WTC11 (cell line): ENCODE measurements at regions not wholly inside any gene's neighbourhood (a gene's known extent, or its start where the extent isn't known, plus 50 kb on each side); places are given as distances from the start of the nearest gene placed in this dataset.

Experiments
- ELF4 ChIP-seq: sonication (generic); formaldehyde crosslinking; IDR thresholded peaks from 2 replicates; pipeline ENCODE4 v1.8.1; 2022; ENCODE audit warnings: low read depth, mild to moderate bottlenecking, moderate library complexity, missing genetic modification reagents
- FOXJ3 ChIP-seq: sonication (generic); formaldehyde crosslinking; IDR thresholded peaks from 2 replicates; pipeline ENCODE4 v1.9.0; 2021; ENCODE audit warnings: missing genetic modification reagents, mild to moderate bottlenecking, borderline replicate concordance
- FOXK1 ChIP-seq: sonication (generic); formaldehyde crosslinking; IDR thresholded peaks from 2 replicates; pipeline ENCODE4 v1.8.0; 2022; ENCODE audit warnings: mild to moderate bottlenecking, moderate library complexity, missing genetic modification reagents
- MAX ChIP-seq: sonication (generic); formaldehyde crosslinking; IDR thresholded peaks from 2 replicates; pipeline ENCODE4 v1.8.0; 2022; ENCODE audit warnings: mild to moderate bottlenecking, missing genetic modification reagents
- MXD4 ChIP-seq: fragments of 250-450 bp; sonication (Bioruptor Pico); IDR thresholded peaks from 2 replicates; pipeline ENCODE4 v1.8.0; 2021; ENCODE audit warnings: mild to moderate bottlenecking, moderate library complexity, borderline replicate concordance
- NFYB ChIP-seq: sonication (generic); formaldehyde crosslinking; conservative IDR thresholded peaks from 2 replicates; pipeline ENCODE4 v1.8.0; 2022; ENCODE audit warnings: low read depth, missing genetic modification reagents
- ZNF138 ChIP-seq: sonication (generic); formaldehyde crosslinking; conservative IDR thresholded peaks from 2 replicates; pipeline ENCODE4 v1.8.1; 2022; ENCODE audit warnings: mild to moderate bottlenecking, moderate library complexity, missing genetic modification reagents
- TF ChIP-seq, protein P1 (sequence below): fragments of 200-600 bp; IDR thresholded peaks from 2 replicates; pipeline ENCODE4 v1.8.0; 2022; ENCODE audit warnings: antibody characterized with exemption
- TF ChIP-seq, protein P2 (sequence below): sonication (generic); formaldehyde crosslinking; IDR thresholded peaks from 2 replicates; pipeline ENCODE4 v1.8.1; 2023; ENCODE audit warnings: mild to moderate bottlenecking, moderate library complexity, missing genetic modification reagents
- TF ChIP-seq, protein P3 (sequence below): sonication (generic); formaldehyde crosslinking; IDR thresholded peaks from 2 replicates; pipeline ENCODE4 v1.8.1; 2023; ENCODE audit warnings: mild to moderate bottlenecking, missing genetic modification reagents

DNA sequence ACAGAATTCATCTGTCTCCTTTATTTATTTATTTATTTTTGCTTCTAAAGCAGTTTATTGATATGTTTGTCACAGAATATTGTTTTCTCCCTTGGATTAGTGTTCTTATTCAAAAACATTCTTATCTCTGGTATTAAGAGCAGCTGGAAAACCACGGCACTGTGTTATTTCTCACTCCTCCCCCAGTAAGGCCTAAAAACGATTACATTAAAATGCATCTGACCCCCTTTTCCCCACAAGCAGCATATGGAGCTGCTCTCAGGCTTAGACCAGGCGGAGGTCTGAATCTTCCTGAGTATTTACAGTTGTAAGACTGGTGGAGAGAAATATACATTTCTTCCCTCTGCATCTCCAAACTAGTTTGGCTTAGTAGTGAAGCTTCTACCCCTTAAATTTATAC is 86.8 kb downstream of the HLX start:
- no peak for TF ChIP-seq MAX (CRISPR knock-in tag)
- TF ChIP-seq, protein P1, sequence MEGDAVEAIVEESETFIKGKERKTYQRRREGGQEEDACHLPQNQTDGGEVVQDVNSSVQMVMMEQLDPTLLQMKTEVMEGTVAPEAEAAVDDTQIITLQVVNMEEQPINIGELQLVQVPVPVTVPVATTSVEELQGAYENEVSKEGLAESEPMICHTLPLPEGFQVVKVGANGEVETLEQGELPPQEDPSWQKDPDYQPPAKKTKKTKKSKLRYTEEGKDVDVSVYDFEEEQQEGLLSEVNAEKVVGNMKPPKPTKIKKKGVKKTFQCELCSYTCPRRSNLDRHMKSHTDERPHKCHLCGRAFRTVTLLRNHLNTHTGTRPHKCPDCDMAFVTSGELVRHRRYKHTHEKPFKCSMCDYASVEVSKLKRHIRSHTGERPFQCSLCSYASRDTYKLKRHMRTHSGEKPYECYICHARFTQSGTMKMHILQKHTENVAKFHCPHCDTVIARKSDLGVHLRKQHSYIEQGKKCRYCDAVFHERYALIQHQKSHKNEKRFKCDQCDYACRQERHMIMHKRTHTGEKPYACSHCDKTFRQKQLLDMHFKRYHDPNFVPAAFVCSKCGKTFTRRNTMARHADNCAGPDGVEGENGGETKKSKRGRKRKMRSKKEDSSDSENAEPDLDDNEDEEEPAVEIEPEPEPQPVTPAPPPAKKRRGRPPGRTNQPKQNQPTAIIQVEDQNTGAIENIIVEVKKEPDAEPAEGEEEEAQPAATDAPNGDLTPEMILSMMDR, result no peak
- no peak for TF ChIP-seq ZNF138 (CRISPR knock-in tag)
- TF ChIP-seq, protein P2, sequence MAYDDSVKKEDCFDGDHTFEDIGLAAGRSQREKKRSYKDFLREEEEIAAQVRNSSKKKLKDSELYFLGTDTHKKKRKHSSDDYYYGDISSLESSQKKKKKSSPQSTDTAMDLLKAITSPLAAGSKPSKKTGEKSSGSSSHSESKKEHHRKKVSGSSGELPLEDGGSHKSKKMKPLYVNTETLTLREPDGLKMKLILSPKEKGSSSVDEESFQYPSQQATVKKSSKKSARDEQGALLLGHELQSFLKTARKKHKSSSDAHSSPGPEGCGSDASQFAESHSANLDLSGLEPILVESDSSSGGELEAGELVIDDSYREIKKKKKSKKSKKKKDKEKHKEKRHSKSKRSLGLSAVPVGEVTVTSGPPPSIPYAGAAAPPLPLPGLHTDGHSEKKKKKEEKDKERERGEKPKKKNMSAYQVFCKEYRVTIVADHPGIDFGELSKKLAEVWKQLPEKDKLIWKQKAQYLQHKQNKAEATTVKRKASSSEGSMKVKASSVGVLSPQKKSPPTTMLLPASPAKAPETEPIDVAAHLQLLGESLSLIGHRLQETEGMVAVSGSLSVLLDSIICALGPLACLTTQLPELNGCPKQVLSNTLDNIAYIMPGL (CRISPR knock-in tag), result no peak
- no peak for TF ChIP-seq NFYB
- TF ChIP-seq, protein P3, sequence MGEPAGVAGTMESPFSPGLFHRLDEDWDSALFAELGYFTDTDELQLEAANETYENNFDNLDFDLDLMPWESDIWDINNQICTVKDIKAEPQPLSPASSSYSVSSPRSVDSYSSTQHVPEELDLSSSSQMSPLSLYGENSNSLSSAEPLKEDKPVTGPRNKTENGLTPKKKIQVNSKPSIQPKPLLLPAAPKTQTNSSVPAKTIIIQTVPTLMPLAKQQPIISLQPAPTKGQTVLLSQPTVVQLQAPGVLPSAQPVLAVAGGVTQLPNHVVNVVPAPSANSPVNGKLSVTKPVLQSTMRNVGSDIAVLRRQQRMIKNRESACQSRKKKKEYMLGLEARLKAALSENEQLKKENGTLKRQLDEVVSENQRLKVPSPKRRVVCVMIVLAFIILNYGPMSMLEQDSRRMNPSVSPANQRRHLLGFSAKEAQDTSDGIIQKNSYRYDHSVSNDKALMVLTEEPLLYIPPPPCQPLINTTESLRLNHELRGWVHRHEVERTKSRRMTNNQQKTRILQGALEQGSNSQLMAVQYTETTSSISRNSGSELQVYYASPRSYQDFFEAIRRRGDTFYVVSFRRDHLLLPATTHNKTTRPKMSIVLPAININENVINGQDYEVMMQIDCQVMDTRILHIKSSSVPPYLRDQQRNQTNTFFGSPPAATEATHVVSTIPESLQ, result no peak
- TF ChIP-seq FOXJ3 (CRISPR knock-in tag), result no peak
- no peak for TF ChIP-seq ELF4 (CRISPR knock-in tag)
- TF ChIP-seq FOXK1, result no peak
- no peak for TF ChIP-seq MXD4 (CRISPR knock-in tag)
